Skin of body (tissue), 1 donor: ENCODE measurements at regions not wholly inside any gene's neighbourhood (a gene's known extent, or its start where the extent isn't known, plus 50 kb on each side); places are given as distances from the start of the nearest gene placed in this dataset.

ENCODE experiments used
- DNase-seq: peaks from one replicate; lab custom pipeline; 2025; lab: John Stamatoyannopoulos, UW

DNA sequence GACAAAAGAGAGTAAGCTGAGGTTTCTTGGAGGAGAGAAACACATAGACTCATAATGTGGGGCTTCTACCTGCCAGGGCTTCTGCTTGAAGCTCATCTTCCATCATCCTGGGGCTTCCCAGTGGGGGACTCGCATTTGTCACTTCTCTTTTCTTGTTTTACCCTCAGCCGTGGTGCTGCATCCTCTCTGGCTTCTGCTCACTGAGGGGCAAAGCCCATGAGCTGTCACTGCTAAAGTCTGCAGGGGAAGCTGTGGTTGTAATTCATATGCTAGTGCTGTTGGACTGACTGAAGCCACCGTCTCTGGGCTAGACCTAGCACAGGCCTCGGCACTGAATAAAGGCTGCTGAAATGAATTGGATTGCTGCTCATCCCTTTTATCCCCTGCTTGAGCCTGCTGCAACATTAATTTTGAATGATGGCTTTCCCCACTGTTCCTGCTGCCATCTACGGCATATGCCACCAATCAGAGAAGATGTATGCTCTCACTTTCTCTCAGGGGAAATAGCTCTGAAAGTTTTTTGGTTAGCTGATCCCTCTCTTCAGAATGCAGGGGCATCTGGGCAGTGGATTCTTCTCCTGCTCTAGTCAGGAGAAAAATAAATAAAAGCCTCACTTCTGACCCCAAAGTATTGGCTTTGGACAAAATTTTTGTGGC lies 568.4 kb upstream of the MAP3K7 start:
- DNase-seq: no peak

DNA sequence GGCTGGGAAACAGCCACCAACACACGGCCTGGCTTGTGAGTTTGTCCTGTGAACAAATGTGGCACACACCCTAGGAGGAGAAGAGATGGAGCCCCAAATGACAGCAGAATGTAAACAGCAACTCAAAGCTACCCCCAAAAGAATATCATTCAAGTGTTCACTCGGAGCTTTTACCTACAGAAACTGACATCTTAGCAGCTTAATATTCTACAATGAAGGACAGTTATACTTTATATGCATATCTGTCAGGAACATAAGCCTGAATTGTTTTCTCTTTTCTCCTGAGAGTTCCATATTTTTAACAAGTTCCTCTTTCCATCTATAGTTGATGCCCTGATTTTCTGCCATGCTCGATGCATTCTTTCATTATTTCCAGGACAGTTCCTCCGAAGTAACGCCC lies 566.0 kb upstream of the MAP3K7 start:
- DNase-seq: no peak

DNA sequence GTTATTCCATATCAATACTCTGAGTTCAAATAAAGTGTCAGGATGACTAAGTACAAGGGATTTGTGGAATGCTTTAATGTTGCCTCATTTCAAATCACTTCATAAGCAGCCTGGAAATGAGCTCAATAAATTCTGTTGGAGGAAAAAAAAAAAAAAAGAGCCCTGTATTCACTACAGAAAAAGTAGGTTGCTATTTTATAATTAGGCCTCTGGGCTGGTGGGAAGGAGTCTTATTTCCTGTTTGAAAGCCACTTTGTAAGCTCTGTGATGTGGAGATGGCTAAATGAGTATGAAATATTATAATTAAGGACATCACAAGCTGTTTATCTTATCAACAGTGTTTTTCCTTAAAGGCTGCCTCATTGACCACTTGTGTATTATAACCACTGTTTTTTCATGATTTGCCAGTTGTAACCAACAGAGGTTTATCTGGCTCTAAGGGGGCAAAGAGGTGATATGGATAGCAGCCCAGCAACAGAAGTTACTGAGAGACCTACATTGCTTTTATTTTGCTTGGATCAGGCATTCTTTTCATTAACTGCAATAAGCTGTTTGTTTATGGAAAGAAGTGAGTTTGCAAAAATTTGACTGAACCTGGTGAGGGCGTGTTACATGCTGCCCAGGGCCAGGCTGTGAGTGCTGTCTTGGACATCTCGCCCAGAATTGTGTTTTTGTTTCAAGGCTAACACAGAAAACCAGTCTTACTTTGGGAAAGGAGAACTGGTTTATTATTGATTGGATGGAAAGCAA lies 563.3 kb upstream of the MAP3K7 start:
- no peak for DNase-seq

DNA sequence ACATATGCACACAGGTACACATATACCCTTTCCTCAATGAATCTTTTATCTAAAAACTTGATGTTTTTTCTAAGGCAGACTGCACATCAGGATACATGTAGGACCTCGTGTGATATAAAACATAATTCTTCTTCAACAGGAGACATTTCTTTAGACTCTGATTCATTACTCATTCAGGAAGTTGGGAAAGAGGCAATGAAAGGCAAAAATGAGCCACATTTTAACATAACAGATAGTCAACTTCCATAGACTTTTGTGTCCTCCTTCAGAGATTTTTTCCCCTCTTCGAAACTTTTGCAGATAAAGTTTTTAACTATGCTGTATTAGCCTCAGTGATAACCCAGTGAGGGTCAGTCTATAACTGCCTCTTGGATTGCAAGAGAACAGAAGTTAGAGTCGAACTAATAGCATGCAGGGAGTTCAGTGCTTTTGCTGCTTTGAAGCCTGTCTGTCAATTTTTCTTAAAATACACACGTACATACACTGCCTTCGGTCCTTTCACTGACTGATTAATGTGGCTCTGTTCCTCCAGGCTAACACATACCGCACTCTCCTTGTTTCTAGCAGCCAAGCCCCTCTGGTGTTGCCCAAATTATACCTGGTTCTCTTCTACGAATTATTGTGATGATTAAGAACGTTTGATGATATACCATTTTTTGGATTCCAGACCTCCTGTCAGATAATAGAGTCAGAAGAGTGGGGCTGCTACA lies 562.5 kb upstream of the MAP3K7 start:
- DNase-seq: no peak

DNA sequence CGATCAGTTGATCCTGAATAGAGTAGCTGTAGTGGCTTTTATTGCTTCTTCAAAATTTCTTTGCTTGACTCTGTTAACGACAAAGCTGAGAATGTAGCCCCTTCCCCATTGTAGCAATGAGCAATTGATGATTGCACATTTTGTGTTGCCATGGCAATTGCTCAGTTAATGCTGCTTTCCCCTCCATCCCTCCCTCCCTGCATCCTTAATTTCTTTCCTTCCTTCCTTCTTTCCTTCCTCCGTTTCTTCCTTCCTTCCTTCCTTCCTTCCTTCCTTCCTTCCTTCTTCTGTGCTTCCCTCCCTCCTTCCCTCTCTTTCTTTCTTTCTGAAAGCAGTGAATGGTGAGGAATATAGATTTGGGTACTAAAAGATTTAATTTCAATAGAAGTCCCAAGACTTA lies 557.3 kb upstream of the MAP3K7 start:
- DNase-seq: no peak

DNA sequence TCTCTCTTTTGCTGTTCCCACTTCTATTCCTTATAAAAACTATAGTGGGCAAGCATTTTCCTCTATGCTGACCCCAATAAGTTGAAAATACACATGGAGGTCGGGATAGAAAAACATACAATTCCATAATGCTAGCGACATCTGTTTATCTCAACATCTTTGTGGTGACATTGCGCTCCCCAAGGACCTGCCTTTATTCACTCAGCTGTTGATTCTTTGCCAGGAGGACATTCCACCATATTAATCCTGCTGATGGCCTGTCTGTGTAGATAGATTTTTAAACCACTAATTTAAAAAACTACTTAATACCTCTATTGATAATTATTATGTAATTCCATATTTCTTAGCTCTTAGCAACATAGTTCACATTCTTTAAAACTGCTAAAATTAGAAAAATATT lies 555.3 kb upstream of the MAP3K7 start:
- no peak for DNase-seq

DNA sequence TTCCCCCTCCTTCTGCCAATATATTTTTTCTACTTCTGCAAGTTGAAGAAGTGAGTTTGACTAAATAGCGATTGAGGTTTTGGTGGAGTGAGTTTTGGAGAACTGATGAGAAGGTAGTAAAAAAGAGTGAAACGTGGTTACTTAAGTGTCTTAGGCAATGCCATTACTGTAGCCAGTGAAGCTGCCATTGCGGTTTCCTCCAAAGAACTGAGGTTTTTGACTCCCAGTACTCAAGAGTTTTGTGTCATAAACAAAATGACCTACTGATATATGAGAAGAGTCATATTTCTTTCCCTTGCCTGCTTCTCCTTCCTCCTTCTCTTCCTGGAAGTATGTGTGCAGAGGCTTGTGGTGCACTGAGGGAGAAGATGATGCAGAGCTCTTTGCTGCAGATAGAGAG lies 554.5 kb upstream of the MAP3K7 start:
- DNase-seq: no peak

DNA sequence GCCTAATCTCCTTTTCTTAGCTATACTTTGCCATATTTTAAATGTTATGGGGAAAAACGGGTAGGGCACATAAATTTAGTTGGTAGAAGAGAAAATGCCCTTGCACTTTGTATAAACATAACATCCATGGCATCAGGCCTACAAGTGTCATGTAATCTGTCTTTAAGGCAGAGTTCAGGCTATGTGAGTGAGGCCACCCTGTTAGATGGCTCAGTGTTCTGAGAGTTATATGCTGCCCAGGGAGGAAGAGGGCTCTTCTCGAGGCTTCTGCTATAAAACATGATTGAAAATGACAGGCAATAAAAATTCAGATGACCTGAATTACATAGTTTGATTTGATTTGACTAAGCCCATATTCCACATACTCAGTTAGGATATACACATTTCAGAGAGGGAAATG lies 553.6 kb upstream of the MAP3K7 start:
- no peak for DNase-seq

DNA sequence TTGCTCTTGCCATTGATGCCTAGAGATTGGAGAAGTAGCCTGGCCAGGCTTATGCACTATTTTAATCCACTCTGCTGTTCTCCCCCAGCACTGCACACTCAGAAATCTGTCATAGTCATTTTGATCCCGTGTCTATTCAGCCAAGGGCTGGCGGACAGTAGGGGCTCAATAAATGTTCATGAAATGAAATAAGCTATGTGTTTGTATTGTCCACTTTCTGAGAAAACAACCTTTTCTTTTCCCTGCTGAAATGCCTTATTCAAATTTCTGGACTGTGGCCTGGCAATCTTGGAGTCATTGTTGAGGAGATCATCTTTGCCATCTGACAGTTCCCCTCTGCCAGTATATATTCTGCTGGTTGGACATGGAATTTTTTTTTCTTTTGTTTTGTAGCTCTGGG lies 550.4 kb upstream of the MAP3K7 start:
- DNase-seq: no peak

DNA sequence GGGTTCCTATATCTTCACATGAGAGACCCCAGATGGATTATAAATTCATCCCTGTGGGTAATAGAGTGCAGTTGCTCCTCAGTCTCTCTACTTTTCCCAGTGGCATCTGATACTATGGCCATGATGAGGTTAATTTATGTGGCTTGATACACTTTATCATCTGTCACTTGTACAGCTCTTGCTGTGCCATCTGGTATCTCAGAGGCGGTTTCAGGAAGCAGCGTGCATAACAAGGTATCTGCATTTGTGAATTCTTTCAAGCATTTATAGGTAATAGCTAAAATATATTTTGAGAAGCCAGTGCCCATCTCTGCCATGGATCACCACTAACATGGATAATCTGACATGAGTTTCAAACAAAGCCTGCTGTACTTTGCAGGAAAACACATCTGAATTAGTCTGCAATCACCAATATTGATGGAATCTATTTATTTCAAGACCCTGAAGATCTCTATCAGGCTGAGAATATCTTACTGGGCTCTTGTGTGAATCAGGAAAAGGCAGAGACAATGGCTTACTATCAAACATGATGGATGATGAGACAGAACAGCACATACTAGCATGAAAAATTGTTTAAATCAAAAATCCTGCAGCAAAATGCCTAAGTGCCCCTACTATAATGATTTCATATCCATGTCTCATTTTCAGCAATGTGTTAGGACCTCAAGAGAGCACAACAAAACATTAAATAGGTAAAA lies 548.7 kb upstream of the MAP3K7 start:
- DNase-seq: no peak

DNA sequence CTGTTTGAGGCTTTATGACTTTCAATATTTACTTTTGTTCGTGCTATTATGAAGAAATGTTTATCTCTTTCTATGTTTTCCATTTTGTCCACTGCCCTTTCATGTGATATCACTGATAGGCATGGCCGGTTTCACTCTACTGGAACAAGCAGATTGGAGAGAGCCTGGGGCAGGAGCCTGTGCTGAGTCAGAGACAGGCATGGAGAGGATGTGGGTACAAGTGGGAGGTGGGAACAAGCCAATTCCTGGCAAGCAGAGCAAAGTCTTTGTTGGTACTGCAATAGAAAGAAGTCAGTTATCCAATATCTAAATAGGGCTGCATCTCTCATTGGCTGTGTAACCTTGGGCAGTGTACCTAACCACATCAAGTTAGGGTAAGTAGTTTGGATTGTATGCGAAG lies 545.6 kb upstream of the MAP3K7 start:
- DNase-seq: no peak

DNA sequence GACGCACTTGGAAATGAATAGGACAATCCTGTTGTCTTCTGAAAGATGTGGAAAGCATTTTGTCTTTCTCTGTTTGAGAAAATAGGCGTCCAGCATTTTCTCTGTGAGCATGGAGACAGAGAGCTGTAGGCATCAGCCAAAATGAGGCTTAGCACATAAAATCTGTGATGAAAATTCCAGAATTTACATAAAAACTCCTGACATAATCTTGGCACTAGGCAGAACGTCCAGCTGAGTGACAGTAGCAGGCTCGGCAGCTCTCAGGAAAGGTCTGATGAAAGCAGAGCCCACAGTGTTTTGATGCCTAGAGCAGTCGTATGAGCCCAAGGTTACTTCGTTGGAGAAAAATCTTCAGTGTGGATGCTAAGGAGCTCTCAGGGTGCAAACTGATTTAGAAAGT lies 543.3 kb upstream of the MAP3K7 start:
- DNase-seq: no peak

DNA sequence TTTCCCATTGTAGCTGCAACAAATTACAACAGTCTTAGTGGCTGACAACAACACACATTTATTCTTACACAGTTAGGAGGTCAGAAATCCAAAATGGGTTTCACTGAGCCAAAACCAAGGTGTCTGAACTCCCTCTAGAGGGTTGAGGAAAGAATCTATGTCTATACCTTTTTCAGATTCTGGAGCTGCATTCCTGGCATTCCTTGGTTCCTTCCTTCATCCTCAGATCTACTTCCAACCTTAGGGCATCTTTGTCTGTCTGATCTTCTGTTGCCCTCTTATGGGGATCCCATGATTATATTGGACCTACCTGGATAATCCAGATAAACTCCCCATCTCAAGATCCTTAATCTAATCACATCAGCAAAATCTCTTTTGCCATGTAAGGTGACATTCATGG lies 540.9 kb upstream of the MAP3K7 start:
- no peak for DNase-seq

DNA sequence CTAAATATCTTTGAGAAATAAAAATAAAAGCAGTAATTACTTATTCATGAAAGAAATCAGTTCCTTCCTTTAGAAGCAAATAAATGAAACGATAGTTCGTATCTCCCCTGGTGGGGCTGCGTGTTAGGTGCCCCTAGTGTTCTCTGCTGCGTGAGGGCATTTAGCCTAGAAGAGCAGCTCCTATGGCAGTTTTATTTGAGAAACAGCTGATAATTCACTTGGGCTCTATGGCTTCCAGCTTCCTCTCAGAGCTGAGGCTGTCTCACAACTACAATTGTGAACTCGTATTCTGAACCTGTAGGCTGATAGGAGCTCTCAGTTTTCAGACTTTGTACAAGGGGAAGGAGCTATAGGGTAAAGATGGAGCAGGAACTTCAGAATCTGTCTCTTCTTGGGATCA lies 540.0 kb upstream of the MAP3K7 start:
- DNase-seq: no peak

DNA sequence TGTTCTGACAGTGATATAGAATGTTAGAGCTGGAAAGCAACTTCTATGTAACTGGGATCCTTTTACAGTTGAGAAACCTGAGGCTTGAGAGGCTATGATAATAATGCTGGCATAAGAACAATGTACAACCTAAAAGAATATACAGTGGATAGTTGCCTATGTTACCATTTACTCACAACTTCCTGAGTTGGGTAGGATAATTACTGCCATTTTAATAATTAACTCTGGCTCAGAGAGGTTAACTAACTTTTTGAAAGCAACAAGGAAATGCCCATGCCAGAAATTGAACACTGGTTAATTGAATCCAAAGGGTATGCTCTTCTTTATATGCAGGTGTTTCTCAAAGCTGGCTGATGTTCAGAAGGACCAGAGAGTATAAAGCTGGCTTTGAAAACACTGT lies 530.7 kb upstream of the MAP3K7 start:
- no peak for DNase-seq

DNA sequence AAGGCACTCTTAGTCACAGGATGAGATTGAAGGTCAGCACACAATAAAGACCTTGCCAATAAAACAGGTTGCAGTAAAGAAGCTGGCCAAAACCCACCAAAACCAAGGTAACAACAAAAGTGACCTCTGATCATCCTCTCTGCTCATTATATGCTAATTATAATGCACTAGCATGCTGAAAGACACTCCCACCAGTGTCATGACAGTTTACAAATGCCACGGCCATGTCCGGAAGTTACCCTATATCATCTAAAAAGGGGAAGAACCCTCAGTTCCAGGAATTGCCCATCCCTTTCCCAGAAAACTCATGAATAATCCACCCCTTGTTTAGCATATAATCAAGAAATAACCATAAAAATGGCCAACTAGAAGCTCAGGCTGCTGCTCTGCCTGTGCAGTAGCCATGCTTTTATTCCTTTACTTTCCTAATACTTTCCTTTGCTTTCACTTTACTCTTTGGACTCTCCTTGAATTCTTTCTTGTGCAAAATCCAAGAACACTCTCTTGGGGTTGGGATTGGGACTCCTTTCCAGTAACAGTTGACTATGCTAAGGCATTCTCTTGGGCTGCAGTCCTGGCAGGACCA lies 527.3 kb upstream of the MAP3K7 start:
- no peak for DNase-seq

DNA sequence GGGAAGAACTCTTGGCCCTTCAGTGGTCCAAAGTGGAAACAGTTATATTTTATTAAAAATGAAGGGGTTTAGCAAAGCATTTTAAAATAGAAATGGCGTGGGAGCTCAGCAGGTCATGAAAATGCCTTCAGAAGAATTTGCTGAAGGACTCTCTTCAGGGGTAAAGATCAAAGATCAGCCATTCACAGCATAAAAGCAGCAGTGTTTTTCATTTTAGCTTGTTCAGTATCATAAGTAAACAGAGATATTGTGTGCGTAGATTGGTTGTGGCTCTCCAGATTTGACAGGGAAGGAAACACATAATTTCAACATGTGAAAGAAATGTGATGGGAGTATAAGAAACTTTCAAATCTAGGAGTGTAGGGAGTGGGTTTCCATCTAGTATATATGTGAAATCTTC lies 519.2 kb upstream of the MAP3K7 start:
- DNase-seq: no peak

DNA sequence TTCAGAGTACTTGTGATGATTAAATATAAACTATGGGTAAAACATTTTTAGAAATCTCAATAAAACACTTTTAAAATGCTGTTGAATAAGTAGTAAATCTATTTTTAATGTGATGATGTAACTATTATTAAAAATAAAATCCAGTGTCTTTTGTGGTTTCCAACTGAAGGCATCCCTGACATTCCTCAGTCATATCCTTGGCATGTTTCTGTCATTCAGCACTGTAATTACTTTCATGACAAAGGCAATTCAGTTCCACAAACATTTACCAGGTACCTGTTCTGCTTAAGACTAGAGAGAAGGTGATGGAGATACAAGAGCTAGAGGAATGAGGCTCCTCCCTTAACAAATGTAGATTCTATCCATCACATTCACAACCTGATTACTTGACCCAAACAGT lies 518.7 kb upstream of the MAP3K7 start:
- DNase-seq: no peak

DNA sequence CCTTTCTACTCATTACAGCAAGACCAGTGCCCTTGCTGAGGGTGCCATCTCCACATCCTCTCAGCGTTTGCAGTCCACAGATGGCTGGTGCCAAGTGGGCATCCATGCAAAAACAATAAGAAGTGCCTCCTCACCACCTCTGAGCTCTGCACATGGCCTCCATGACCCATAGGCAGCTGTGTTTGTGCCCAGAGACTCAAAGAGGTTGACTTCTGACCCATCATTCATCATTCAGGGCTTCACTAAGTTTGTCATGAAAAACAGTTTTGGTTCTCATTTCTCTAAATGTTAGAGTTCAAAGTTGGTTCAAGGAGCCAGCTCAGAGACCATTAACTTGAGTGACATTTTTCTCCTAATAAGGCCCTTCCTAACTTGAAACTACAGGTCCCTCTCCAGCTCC lies 512.6 kb upstream of the MAP3K7 start:
- no peak for DNase-seq

DNA sequence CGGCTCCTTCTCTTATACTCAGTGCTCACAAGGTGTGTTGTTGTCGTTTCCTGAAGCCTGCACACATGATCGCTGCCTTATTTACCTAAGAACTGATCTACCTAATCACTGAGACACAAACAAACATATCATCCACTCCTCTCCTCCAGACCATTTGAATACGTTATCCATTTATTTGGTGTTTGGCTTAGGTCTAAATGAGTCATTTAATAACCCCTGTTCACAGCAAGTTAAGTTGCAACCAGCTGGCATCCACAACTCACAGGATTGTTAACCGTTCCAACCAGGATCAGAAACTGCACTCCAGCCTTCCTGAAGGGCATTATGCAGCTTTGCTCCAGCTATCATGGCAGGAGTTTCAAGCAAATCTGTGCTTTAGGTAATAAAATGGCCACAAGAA lies 511.1 kb upstream of the MAP3K7 start:
- DNase-seq: no peak

DNA sequence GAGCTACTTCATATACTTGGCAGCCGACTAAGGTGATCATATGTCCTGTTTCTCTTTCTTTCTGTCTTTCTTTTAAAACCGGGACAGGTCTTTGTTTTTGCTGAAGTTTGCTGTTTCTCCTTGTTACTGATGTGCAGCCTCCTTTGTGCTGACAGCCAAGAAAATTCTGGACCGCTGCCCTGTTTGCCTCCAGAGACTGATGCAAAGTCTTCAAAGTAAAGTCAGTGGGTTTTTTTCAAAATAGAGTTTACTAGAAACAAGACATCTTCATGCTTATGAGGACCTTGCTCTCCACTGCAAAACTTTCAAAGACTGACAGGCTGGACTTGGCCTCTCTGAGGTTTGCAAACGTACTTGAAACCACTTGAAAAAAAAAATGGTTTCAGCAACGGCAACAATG lies 510.5 kb upstream of the MAP3K7 start:
- DNase-seq: peak; percentile 30
